ENCODE measurements at regions not wholly inside any gene's neighbourhood (a gene's known extent, or its start where the extent isn't known, plus 50 kb on each side); places are given as distances from the start of the nearest gene placed in this dataset.
"Not testable (repeated sequence)": the region's sequence is repeated elsewhere in the genome, so short reads cannot be mapped to it uniquely, and the experiment has no call there.

- intact Hi-C loops (cut with micrococcal nuclease), result no loop called here
These were observed 176.5 kb upstream of the VWC2 start for GRCh38 chr7:49596701-49597491.

DNA sequence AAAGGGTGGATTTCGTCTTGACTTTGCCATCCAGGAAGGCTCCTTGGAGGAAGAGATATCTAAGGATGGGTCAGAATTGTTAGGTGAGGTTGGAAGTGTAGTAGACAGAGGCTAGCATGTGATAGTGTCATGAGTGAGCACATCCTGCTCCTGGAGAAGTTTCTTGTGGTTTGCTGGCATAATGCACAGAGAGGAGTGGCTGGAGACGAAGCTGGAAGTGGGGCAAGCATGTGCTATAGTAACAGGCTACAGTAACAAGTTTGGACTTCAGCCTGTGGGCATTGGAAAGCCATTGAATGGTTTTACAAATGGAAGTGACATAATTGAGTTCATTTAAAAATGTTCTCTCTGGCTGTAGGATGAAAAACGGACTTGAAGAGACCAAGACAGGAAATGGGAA lies 175.6 kb upstream of the VWC2 start:
- intact Hi-C loops (cut with micrococcal nuclease), result no loop called here

- intact Hi-C loops (cut with micrococcal nuclease), result no loop called here
These were observed 161.5 kb upstream of the VWC2 start for GRCh38 chr7:49611951-49612350.

- intact Hi-C loops (cut with micrococcal nuclease), result no loop called here
These were observed 159.7 kb upstream of the VWC2 start for GRCh38 chr7:49613759-49614158.

DNA sequence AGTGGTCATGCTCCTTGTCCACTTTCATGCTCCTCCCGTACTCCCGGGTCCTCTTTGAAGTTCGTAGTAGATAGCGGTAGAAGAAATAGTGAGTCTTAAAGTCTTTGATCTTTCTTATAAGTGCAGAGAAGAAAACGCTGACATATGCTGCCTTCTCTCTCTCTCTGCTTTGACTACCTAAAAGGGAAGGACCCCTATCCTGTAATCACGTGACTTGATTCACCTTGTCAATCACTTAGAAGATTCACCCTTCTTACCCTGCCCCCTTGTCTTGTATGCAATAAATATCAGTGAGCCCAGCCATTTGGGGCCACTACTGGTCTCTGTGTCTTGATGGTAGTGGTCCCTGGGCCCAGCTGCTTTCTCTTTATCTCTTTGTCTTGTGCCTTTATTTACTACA lies 158.5 kb upstream of the VWC2 start:
- intact Hi-C loops (cut with micrococcal nuclease), result not testable (repeated sequence)

DNA sequence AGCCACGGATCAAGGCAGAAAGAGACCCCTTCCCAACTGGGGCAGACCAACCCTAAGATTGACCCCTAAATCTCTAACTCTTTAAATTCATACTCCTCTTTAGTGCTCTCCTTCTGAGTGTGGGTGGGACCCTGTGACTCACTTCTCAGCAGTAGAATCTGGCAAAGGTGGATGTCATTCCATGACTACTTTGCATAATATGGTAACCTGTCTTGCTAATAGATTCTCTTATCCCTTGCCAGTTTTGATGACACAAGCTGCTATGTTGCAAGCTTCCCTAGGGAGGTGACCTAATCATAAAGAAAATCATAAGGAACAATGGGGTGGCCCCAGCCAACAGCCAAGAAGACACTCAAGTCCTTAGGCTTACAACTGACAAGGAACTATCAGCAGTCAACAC lies 155.4 kb upstream of the VWC2 start:
- intact Hi-C loops (cut with micrococcal nuclease), result no loop called here

DNA sequence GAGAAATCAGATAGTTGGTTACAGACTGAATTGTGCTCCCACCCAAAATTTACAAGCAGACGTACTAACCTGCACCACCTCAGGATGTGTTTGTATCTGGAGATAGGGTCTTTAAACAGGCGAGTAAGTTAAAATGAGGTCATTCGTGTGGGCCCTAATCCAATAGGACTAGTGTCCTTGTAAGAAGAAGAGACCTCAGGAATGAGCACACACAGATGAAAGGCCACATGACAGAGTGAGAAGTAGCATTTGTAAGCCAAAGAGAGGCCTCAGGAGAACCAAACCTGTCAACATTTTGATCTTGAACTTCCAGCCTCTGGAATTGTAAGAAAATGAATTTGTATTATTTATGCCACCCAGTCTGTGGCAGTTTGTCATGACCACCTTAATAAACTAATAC lies 149.5 kb upstream of the VWC2 start:
- intact Hi-C loops (cut with micrococcal nuclease), result no loop called here

GRCh38 chr7:49624611-49625010 lies 148.8 kb upstream of the VWC2 start:
- intact Hi-C loops (cut with micrococcal nuclease), result no loop called here

- intact Hi-C loops (cut with micrococcal nuclease), result no loop called here
These were observed 142.9 kb upstream of the VWC2 start for GRCh38 chr7:49630513-49630912.

DNA sequence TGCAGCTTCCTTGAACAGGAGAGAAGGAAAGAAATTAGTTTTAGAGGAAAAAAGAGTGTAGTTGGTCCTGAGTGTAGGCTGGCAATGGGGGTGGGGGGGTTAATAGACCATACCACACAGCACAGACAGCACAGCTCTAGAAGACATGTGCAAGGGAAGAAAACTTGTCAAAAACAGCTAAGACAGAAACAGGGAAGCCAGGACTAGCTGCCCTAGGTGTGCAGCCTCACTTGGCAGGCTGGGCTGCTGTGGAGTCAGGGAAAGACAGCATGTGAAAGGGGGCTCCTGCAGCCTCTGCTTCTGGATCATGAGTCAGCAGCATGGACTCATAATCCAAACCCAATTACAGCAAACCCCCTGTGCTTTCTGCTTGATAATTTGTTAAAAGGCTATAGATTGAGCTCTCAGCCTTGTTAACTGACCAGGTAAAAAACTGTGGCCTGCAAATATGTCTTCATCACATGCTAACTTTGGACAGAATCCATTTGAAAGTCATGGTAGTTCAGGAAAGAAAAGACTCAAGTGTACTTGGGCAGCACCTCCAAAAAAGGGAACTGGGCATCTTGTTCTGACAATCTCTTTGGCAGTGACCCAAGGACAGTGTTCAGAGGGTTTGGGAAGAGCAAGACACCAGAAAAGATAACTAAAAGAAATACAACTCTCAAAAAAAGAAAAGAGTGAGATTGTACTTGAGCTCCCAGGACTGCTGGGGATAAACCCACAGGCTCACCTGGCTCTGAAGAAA lies 142.2 kb upstream of the VWC2 start:
- intact Hi-C loops (cut with micrococcal nuclease), result no loop called here

DNA sequence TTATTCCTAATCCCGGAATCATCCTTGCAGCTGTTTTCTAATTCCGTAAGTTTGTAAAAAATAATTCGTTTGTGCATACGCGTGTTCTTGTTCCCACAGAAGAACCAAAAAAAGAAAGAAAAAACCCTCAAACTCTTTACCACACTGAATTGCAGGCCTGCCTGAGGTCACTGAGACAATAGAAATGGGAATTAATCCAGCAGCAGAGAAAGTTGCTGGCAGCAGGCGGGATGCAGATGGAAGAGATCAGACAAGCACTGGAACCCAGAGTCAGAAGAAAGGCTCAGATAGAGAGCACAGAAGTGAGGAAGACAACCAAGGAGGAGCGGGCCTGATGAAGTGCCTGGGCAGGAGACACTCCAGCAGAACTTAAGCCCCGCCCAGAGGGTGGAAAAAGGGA lies 141.5 kb upstream of the VWC2 start:
- intact Hi-C loops (cut with micrococcal nuclease), result no loop called here

GRCh38 chr7:49635800-49636199 lies 137.6 kb upstream of the VWC2 start:
- intact Hi-C loops (cut with micrococcal nuclease), result no loop called here

DNA sequence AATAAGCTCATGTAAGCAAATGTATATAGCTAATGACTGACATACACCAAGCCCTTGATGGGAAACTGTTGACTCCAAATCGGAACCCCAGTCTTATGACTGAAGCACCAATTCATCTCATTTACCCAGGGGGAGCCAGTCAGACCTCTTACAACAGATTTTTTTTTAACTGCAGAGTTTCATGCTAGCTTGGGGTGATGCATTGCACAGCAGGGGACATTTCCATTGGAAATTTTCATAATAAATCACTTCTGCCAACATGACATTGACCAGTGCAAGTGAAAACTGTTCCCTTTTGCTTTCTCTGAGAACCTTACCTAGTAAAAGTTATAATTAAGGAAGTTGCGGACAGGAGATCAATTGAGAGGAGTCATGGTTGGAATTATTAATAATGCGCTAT lies 137.0 kb upstream of the VWC2 start:
- intact Hi-C loops (cut with micrococcal nuclease), result no loop called here

GRCh38 chr7:49638166-49638565 lies 135.3 kb upstream of the VWC2 start:
- intact Hi-C loops (cut with micrococcal nuclease), result no loop called here

DNA sequence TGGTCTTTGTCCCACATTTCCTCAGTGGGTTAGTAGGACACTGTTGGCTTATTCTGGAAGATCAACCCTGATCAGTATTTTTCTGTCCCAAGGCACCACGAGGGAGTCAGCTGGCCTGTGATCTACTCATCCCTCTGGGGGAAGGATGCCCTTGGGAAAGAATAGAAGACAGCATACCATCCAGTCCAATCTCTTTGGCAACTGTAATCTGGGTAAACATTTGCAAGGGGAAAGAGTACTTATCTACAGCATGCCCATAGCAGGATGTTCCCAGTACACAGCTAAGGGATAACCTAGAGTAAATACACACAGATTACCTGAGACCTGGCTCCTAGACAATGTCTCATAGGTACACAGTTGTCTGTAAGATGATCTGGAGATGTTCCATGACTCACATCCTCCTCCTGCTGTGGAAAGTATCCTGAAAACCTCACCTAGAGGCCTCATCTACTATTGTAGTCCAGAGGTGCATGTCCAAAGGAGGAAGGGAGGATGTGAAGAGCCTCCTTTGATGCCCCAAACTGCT lies 134.3 kb upstream of the VWC2 start:
- intact Hi-C loops (cut with micrococcal nuclease), result no loop called here

GRCh38 chr7:49639808-49640207 lies 133.6 kb upstream of the VWC2 start:
- intact Hi-C loops (cut with micrococcal nuclease), result no loop called here

DNA sequence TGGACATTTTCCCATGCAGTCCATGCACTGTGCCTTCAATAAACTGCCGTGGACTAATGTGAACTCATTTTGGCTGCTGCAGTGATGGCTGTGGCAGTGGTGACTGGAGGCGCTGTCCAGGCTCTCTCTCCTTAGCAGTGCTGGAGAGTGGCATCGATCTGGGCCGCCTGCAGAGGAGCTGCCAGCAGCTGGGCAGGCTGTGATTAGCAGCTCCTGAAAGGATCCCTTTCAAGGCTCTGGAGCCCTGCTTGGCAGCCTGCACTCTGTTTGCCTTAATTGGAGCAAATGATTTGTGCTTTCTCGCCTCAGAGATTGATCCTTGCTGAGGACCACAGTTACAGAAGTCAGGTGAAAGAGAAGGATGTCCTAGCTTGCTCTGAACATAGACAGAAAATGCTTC lies 130.1 kb upstream of the VWC2 start:
- intact Hi-C loops (cut with micrococcal nuclease), result no loop called here

- intact Hi-C loops (cut with micrococcal nuclease), result no loop called here
These were observed 129.7 kb upstream of the VWC2 start for GRCh38 chr7:49643736-49644135.

DNA sequence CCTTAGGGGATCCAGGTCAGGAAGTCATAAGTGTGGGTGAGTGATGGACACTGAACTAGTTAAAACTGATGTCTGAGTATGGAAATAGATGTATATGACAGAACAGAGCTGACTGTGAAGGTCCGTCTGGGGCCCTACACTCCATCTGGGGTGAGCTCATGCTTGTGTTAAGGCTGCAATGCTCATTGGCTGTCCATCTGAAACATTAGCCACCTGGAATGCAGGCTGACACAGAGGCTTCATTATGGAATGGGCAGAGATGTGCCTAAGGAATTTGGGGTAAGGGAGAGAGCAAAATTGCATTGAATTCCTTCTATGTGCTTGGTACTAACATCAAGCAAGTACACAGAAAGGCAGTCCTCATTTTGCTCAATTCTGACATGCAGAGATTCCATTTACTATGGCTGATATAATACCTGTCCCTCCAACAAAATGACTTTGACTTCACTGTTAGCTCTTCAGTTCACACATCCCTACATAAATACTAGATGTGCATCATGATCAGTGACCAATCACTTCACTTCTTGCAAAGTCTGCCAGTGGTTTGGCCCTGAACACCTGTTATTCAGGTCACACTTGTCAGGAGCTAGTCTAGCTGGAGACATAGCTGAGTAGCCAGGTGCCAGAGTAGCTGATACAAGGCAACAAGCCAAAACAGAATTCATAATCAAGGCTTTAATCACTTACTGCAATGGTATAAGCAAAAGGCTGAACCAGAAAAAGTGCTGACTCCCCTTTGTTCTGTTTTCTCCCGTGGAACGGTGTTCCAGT lies 128.9 kb upstream of the VWC2 start:
- intact Hi-C loops (cut with micrococcal nuclease), result no loop called here

- intact Hi-C loops (cut with micrococcal nuclease), result no loop called here
These were observed 128.1 kb upstream of the VWC2 start for GRCh38 chr7:49645296-49645695.

DNA sequence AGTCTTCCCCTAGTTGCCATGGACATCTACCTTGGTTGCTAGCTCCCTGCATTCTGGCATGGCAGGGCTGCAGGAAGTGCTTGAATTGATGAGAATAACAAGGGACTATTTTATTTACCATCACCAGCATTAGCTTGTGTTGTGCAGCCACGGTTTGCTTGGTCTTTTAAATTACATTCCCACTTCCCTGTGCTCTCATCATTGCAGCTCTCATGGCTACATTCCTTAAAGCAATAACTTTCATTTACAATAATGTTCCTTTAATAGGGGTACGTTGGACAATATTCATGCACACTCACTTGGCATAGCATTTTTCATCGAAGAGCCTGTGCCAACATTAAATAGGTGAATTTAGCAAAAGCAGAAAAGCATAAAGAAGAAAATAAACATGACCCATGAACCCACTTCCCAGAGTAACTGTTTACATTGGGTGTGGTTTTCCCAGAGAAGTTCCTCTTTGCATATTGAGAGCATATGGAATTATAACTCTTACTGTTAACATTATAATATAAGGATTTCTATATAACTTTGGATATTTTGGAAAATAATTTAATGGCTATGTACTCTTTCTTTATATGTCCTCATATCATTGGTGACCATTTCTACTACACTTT lies 113.2 kb upstream of the VWC2 start:
- intact Hi-C loops (cut with micrococcal nuclease), result no loop called here

GRCh38 chr7:49660976-49661375 lies 112.5 kb upstream of the VWC2 start:
- intact Hi-C loops (cut with micrococcal nuclease), result no loop called here
